ENCODE measurements at regions not wholly inside any gene's neighbourhood (a gene's known extent, or its start where the extent isn't known, plus 50 kb on each side); places are given as distances from the start of the nearest gene placed in this dataset.
"Not testable (repeated sequence)": the region's sequence is repeated elsewhere in the genome, so short reads cannot be mapped to it uniquely, and the experiment has no call there.

- DNase-seq: no peak
Observed at GRCh38 chr16:56011808-56012481, 136.8 kb upstream of the CES5A start.

GRCh38 chr16:56005958-56006357 is 130.8 kb upstream of the CES5A start:
- no peak for DNase-seq

- DNase-seq: no peak
Observed at GRCh38 chr16:55999683-56000082, 124.5 kb upstream of the CES5A start.

DNA sequence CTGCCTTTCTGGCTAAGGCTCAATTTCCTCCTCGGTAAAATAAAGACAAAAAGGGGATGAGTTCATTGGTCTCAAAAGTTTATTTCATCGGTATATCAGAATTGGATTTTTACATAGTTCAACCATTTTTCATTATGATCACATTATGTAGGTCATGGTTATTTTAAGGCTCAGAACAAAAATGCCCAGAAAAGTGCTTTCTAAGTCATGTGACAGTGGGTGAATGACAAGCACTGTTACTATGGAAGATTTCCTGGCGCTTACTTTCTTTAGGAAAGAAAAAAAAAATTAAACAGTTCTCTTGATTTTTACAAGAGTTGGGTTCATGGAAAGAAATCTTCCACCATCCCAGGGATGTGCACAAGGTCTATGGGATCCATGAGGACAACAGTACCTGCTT is 117.9 kb upstream of the CES5A start:
- no peak for DNase-seq

- no peak for DNase-seq
Observed at GRCh38 chr16:55992551-55992950, 117.4 kb upstream of the CES5A start.

- DNase-seq: no peak
Observed at GRCh38 chr16:55991843-55992242, 116.7 kb upstream of the CES5A start.

DNA sequence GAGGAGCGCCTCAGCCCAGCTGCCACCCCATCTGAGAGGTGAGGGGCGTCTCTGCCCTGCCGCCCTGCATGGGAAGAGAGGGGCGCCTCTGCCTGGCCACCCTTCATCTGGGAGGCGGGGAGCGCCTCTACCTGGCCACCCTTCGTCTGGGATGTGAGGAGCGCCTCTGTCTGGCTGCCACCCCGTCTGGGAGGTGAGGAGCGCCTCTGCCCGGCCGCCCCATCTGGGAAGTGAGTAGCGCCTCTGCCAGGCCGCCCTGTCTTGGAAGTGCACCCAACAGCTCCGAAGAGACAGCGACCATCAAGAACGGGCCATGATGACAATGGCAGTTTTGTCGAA is 114.4 kb upstream of the CES5A start:
- no peak for DNase-seq

- DNase-seq: not testable (repeated sequence)
Observed at GRCh38 chr16:55988850-55989568, 113.8 kb upstream of the CES5A start.

GRCh38 chr16:55988013-55988412 is 112.8 kb upstream of the CES5A start:
- DNase-seq: no peak

DNA sequence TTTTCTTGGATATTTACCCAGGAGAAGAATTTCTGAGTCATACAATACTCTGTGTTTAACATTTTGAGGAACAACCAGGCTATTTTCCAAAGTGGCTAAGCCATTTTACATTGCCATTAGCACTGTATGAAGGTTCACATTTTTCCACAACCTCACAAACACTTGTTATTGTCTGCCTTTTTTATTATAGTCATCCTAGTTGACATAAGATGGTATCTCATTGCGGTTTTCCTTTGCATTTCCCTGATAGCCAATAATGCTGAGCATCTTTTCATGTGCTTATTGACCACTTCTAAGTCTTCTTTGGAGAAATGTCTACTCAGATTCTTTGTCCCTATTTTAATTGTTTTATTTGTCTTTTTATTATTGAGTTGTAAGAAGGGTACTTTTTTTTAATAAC is 107.4 kb upstream of the CES5A start:
- no peak for DNase-seq

GRCh38 chr16:55981557-55981956 is 106.4 kb upstream of the CES5A start:
- no peak for DNase-seq

DNA sequence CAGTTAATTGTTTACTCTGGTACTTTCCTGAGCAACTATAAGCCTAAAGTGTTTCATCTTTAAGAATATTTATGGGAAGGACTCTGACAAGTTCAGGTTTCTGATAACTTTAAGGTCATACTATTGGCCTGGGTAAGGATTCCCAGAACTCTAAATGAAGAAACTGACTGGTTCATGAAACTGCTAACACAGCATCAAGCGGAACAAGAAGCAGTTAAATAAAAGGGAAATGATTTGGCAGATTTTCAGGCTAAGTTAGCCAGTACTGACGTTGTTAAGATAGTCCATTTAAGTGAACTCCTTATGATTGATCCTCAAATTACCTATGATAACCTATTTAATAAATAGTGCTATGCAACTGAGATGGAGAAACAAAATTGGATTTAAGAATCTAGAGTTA is 101.6 kb upstream of the CES5A start:
- no peak for DNase-seq

- no peak for DNase-seq
Observed at GRCh38 chr16:55971447-55971846, 96.3 kb upstream of the CES5A start.

DNA sequence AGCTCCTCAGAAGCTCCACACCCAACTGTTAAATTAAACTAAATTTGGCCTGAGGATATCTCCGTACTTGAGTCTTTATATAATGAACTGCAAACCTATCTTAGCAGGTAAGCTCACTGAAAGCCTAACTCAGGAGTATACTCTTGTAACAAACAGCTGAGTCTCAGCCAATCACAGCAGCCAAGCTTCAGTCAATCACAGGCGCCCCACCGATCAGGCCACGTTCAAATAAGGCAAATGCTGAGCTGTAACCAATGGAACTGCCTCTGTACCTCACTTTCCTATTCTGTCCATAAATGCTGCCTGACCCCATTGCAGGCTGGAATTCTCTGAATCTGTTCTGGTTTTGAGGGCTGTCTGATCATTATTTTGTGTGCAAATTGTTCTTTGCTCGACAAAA is 93.0 kb upstream of the CES5A start:
- DNase-seq: no peak

GRCh38 chr16:55964923-55965475 is 89.8 kb upstream of the CES5A start:
- DNase-seq: no peak

- peak; percentile 10 for DNase-seq
Observed at GRCh38 chr16:55955845-55956244, 80.7 kb upstream of the CES5A start.

DNA sequence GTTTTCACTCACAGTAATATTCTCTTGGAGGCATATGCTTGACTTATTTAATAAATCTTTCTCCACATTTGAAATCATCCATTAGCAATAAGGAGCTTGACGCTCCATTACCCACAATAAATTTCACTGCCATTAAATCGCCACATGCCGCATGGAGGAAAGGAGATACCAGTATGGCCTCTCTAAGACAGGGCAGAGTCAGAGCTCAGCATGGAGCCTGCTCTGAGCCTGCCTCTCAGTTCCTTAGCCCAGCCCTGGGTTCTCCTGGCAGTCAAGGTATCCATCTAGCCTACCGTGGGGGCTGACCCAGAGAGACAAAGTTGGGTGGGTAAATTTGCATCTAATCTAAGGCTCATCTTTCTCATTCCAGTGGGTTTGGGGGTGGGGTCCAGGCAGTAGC is 80.3 kb upstream of the CES5A start:
- peak; percentile 13 for DNase-seq

DNA sequence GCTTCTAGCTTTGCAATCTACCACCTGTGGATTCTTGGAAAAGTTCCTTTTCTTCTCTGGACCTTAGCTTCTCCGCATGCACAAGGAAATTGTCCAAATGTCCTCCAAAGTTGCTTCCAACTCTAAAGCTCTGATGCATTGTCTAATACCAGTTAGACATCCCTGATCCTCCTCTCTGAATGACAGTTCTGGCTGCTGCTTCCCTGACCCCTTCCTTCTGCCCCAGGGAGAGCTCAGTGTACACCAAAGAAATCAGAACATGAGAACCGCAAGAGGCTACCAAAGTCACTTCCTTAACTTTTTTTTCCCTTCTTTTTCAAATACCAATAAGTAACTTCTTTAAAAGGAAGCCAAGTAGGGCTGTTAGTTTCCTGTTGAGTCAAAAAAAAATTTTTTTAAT is 79.7 kb upstream of the CES5A start:
- DNase-seq: no peak

DNA sequence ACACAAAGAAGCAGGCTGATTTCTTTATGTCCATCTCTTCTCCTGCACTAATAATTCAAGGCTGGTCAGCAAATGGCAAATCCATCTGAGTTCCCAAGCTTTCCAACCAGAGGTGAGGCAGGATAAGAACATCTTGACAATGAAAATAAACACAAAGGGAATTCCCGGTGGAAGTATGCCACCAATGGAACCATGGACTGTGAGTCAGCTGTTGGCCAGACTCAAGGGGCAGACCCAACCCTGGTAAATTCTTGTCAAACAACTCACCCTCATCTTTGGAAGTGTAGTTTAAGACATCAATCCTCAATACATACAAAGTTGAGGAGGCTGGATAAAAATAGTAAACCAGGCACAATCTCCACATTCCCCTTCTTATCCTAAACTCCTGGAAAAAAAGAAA is 74.3 kb upstream of the CES5A start:
- no peak for DNase-seq

DNA sequence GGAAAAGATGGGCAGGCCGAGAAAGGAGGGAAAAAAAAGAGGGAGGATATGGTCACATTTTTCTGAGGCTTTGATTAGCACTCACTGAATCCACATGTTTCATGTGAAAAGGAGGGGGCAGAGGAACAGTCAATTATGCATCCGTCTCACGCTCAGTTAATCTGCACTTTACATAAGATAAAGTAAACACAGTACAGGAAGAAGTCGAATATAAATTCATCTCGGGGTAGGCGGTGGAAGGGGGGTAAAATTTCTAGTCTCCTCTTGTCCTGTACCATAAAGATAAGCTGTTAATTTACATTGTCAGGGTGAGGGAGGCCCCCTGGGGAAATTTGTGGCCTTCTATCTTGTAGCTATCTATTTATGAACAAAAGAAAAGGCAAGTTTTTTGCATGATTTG is 73.1 kb upstream of the CES5A start:
- DNase-seq: no peak

GRCh38 chr16:55947366-55947765 is 72.2 kb upstream of the CES5A start:
- no peak for DNase-seq

DNA sequence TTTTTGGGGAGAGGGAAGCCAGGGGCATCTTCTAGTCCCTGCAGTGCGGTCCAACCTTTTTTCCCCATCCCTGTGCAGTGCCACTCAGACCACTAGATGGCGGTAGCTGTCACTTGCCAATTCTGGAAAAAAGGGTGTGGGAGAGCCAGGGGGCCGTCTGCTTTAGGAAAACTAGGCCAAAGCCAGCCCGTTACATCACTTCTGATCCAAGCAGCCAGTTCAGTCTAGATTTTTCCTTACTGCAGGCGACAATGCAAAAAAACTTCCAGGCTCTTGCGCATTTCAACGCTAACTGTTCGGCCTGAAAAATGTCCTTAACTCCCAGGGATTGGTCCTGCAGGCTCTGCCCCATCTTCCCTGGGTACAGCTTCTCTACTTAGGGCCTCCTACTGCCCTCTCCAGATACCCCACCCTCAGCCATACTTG is 69.2 kb upstream of the CES5A start:
- DNase-seq: peak; percentile 28

DNA sequence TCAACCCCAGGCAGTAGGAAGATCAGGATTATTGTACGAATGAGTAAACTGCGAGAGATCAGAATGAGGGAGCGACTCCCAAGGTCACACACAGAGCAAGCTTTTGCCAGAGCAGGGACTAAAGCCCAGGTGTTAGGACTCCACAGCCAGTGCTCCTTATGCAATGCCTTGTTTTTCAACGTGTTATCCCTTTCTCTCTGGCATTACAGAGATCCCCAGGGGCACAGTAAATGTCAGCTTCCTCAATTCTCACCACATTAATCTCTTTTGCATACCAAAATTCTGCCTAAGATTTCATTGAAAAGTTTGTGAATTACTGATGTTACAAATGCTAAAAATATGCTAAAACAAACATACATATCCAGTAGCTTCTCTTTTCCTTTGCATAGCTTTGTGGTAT is 68.1 kb upstream of the CES5A start:
- DNase-seq: no peak

DNA sequence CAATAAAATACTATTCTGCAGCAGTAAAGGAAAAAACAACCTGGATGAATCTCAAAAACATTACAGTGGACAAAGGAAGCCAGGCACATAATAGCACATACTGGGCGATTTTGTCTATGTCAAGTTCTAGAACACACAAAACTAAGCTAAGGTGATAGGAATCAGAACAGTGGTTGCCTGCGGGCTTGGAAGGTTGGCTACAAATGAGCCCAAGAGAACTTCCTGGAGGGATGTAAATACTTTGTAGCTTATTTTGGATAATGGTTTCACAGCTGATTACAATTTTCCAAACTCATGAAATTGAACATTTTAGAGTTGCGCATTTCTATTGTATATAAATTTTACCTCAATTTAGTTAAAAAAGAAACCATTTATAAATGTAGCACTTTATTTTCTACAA is 67.6 kb upstream of the CES5A start:
- DNase-seq: no peak

- no peak for DNase-seq
Observed at GRCh38 chr16:55941552-55941951, 66.4 kb upstream of the CES5A start.
